HG03432 (cell line): ENCODE measurements at regions not wholly inside any gene's neighbourhood (a gene's known extent, or its start where the extent isn't known, plus 50 kb on each side); places are given as distances from the start of the nearest gene placed in this dataset.
"Not testable (repeated sequence)": the region's sequence is repeated elsewhere in the genome, so short reads cannot be mapped to it uniquely, and the experiment has no call there.

Experiments used
- ATAC-seq: cut with Tn5 transposase; IDR thresholded peaks from one replicate; pipeline ENCODE4 v1.9.1; 2021; ENCODE audit warnings: mild to moderate bottlenecking, moderate library complexity; ENCODE audit not compliant: unreplicated experiment

DNA sequence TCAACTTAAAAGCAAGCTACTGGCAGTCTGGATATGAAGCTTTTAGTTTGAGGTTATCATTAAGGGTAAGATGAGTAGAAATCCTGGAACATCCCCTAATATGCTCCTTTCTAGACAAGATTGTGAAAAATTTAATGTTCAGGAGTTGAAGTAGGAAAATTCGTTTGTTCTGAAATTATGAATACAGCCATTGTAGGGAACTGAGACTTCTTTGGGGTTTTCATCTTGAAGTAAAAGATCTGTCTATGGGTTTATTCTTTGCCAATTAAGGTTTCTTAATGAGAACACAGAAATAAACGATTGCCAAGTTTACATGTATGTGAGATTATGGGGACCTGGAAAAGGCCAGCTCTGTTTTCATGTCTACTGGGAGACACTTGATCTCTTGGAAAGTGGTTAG, 225.6 kb upstream of the MOCS1 start:
- ATAC-seq, result no peak

DNA sequence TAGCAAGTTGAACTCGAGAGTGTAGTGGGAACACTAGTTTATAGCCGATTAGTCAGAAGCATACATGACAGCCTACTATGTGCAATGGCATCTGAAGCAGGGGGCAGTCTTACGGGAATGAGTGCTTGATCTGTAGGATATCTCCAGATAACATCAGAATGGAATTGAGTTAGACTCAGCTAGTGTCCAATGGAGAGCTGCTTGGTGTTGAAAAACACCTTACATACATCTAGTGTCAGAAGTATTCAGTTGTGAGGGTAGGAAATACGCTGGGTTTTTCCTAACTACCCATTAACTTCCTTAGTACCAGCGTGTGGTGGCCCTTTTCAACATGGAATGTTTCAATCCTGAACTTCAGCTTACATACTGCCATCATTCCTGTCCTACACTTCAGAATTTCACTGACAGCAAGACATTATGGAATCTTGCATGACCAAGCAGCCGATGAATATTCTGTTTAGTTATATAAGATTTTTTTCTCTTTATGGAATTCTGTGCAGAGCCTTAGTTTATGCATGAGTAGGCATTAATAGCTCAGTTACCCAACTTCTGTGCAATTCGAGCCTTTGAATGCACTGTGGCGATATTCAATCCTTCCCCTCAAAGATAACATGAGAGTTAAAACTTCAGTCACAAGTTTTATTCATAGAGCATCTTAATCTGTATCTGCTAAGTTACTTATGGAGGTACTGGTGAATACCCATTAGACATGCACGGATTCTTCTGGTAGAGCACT, 218.6 kb upstream of the MOCS1 start:
- ATAC-seq, result no peak

GRCh38 chr6:40152196-40152595, 217.9 kb upstream of the MOCS1 start:
- no peak for ATAC-seq

DNA sequence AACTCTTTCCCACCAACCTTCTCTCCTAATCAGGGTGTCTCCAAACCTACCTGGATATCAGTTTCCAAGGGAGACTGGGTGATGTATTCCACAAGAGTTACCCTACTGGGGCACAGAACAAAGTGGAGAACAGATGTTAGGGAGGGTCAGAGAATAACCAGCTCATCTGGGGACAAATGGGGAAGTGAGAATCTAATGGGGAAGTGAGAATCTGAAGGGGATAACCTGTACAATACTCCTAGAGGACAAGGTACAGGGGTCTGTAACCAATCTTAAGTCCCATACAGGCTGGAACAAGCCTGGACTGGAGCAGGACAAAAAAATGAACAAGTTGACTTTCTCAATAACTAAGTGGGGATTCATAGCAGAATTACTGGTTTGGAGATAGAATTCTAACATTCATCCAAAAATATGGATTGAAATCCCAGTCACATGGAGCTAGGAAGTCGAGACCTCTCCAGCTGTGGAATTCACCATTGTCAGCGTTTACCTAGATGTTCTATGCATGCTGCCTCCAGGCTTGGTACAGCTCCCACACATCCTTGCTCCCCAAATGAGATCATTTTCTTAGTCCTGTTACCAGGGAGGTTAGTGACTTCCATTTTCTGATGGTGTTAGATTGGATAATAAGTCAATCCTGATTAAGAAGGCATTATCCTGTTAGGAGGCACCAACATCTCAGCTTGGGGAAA, 214.8 kb upstream of the MOCS1 start:
- peak; percentile 98 for ATAC-seq

GRCh38 chr6:40146902-40147301, 212.6 kb upstream of the MOCS1 start:
- ATAC-seq, result no peak

GRCh38 chr6:40139447-40139846, 205.2 kb upstream of the MOCS1 start:
- ATAC-seq, result no peak

- ATAC-seq, result peak; percentile 50
These were observed 204.0 kb upstream of the MOCS1 start for GRCh38 chr6:40138273-40138720.

DNA sequence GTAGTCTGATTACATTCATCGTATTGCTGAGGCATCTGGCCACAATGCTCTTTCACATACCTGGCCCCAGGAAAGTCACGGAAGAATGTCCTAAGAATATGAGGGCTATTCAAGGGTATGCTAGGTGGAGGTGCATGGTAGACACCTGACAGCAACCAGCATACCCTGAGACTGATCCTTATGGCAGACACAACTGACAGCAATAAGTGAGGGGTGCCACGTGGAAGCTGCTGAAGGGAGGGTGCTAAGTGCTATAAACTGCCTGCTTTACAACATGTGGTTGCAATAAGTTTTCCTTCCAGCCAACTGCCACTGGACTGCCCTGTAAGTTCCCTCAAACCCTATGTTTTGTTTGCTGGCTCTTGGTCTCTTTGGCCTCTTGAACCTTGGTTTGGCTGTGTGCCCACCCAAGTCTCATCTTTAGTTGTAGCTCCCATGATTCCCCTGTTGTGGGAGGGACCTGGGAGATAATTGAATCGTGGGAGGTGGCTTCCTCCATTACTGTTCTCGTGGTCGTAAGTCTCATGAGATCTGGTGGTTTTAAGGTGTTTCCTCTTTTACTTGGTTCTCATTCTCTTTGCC, 201.3 kb upstream of the MOCS1 start:
- ATAC-seq, result no peak

- ATAC-seq, result not testable (repeated sequence)
These were observed 199.7 kb upstream of the MOCS1 start for GRCh38 chr6:40133981-40134380.

GRCh38 chr6:40131675-40132074, 197.4 kb upstream of the MOCS1 start:
- no peak for ATAC-seq

- no peak for ATAC-seq
These were observed 193.9 kb upstream of the MOCS1 start for GRCh38 chr6:40128127-40128526.

- no peak for ATAC-seq
These were observed 191.6 kb upstream of the MOCS1 start for GRCh38 chr6:40125680-40126394.

DNA sequence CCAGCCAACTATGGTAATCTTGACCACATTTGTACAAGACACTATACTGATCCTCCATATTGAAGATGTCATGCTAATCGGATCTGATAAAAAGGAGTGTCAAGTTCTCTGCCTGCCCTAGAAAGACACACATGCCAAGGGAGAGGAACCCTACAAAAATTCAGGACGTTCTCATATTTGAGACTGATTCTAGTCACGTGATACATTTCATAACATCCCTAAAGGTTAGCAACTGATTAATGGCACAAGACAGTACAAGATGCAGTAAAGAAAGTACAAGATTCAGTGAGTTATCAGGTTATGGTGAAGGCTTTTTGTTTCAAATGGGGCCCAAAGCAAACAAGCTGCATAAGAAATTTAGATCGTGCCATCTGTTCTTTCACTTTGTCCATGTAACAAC, 190.7 kb upstream of the MOCS1 start:
- ATAC-seq, result no peak

GRCh38 chr6:40116832-40117231, 182.6 kb upstream of the MOCS1 start:
- ATAC-seq, result no peak

GRCh38 chr6:40112350-40112749, 178.1 kb upstream of the MOCS1 start:
- no peak for ATAC-seq

GRCh38 chr6:40108736-40109135, 174.5 kb upstream of the MOCS1 start:
- no peak for ATAC-seq

DNA sequence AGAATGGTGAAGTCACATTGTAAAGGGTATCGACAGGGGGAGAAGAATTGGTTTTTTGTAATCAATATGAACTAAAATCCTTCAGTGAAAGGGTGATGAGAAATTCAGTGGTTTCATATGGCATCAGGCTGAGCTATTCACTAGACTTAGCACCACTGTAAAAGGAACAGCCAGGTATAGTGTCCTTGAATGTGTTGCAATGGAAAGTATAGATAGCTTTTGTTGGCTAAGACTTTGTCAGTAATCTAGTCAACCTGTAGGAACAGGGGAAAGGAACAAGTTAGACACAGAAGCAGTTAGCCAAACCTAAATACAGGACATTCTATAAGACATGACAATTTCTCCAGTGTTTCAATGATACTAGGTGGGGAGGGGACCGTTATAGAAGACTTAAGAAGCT, 172.6 kb upstream of the MOCS1 start:
- no peak for ATAC-seq

DNA sequence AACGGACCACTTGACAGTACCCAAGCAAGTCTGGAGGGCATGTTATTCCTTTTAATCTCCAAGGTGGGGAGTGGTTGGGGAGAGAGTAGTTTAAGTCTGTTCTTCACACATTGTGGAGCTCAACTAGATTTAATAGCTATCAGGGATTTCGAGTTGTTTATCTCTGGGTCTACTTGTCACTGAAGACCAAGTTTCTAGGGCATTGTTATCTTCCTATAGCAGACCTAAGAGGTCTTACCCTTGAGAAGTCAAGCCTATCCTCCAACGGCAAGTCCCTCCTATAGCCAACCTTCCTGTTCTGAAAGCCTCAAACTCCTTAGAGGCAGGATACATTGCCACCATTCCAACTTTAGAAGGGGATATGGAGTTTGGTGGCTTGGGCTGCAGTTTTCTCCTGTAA, 164.5 kb upstream of the MOCS1 start:
- ATAC-seq, result no peak

DNA sequence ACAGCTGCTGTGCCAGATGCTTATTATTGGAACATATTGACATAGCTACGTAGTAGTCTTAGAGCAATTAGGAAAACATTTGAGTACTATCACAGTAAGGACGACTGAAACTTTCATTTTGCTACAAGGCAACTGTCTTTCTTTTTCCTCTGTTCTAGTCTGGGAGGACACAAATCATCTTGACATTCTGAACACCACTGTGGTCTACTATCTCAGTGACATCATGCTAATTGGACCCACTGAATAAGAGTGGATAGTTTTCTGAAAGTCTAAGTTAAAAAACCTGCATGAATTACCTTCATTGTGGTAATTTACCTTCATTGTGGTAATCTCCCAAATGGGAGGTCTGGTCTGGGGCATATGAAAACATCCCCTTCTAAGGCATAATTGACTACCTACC, 163.3 kb upstream of the MOCS1 start:
- ATAC-seq, result no peak

DNA sequence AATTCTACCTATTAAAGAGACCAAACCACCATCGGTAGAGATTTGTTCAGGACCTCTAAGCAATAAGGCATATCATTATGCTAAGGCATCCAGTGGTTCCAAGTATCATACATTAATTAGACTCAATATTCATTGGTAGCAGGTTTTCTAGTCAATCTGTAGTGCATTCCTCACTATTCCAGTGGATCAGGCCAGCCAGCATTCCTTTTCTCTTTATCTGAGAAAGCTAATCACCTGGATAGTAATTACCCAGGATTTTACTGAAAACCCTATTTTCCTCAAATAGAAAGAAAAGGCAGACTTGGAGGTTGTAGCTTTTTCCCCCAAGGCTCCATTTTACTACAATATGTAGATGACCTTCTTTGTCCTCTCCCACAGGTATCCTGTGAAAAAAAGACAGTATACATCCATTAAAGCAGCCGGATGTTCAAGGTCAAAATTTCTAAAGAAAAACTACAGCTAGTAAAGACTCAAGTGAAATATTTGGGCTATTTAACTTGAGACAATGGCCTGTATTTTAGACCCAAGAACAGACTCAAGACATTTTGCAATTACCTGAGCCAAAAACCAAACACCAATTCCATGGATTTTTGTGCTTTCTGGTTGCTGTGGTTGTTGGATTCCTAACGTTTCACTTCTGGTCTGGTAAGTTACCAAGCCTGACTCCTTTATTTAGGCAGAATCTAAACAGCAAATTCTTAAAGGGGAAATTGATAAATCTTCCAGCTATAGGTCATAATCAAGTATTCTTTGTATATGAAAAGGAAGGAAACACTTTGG, 149.1 kb upstream of the MOCS1 start:
- ATAC-seq, result no peak
